Lung (tissue), 11 donors: ENCODE measurements at regions not wholly inside any gene's neighbourhood (a gene's known extent, or its start where the extent isn't known, plus 50 kb on each side); places are given as distances from the start of the nearest gene placed in this dataset.

Experiments
- ATAC-seq: fragments of 200-7000 bp; cut with Tn5 transposase; one replicate; pipeline ENCODE4 v1.9.1; 2020; ENCODE audit warnings: moderate number of reproducible peaks; ENCODE audit not compliant: insufficient read depth, low FRiP score
- DNase-seq, 3 donors: peaks; one replicate each; pipeline ENCODE4 v3.0.0-alpha.2; 2013 to 2017
- H3K27ac ChIP-seq, 2 donors: one replicate each; pipeline ENCODE4 v1.5.1; 2013; ENCODE audit warnings: mild to moderate bottlenecking in 2 of 2, moderate library complexity in 2 of 2, control low read depth in 1 of 2, inconsistent platforms in 1 of 2, low read depth in 1 of 2, low read length in 1 of 2
- H3K27me3 ChIP-seq, 3 donors: one replicate each; pipeline ENCODE4 v1.5.1; 2013; ENCODE audit warnings: low read length in 2 of 3; ENCODE audit not compliant: control insufficient read depth in 3 of 3, insufficient read depth in 3 of 3
- H3K36me3 ChIP-seq, 4 donors: one replicate each; pipeline ENCODE4 v1.5.1; 2013; ENCODE audit warnings: low read length in 4 of 4, mild to moderate bottlenecking in 1 of 4, moderate library complexity in 1 of 4; ENCODE audit not compliant: control insufficient read depth in 4 of 4, insufficient read depth in 4 of 4
- H3K4me1 ChIP-seq, 5 donors: one replicate each; pipeline ENCODE4 v1.5.1; 2013; ENCODE audit warnings: low read length in 5 of 5, mild to moderate bottlenecking in 2 of 5, moderate library complexity in 1 of 5; ENCODE audit not compliant: control insufficient read depth in 5 of 5, insufficient read depth in 5 of 5
- H3K4me3 ChIP-seq: one replicate; pipeline ENCODE4 v1.5.1; 2013; ENCODE audit warnings: mild to moderate bottlenecking, control low read depth, moderate library complexity
- H3K9ac ChIP-seq, 2 donors: one replicate each; pipeline ENCODE4 v1.5.1; 2013; ENCODE audit warnings: low read length in 2 of 2, control low read depth in 1 of 2; ENCODE audit not compliant: insufficient read depth in 1 of 2
- H3K9me3 ChIP-seq, 4 donors: one replicate each; pipeline ENCODE4 v1.5.1; 2013; ENCODE audit warnings: low read length in 3 of 4, mild to moderate bottlenecking in 1 of 4, moderate library complexity in 1 of 4; ENCODE audit not compliant: control insufficient read depth in 4 of 4, insufficient read depth in 3 of 4
- WGBS, 2 donors: extraction: QIAGEN DNeasy Blood & Tissue Kit; methylation state at CpG; one replicate each; pipeline ENCODE4 v1.1.7; 2013; 5-methylcytosine and 5-hydroxymethylcytosine counted together
- TF ChIP-seq, protein P1 (sequence below): IDR thresholded peaks from 2 replicates; pipeline ENCODE4 v1.5.1; 2012; ENCODE audit warnings: mild to moderate bottlenecking; ENCODE audit errors: control extremely low read depth, extremely low read depth
- donor health status: control.
- donor health status: control.
- donor health status: Bipolar disorder and iron deficiency.
- donor health status: healthy.
- donor health status: DM: yes; HTN: yes; CAD: no.

DNA sequence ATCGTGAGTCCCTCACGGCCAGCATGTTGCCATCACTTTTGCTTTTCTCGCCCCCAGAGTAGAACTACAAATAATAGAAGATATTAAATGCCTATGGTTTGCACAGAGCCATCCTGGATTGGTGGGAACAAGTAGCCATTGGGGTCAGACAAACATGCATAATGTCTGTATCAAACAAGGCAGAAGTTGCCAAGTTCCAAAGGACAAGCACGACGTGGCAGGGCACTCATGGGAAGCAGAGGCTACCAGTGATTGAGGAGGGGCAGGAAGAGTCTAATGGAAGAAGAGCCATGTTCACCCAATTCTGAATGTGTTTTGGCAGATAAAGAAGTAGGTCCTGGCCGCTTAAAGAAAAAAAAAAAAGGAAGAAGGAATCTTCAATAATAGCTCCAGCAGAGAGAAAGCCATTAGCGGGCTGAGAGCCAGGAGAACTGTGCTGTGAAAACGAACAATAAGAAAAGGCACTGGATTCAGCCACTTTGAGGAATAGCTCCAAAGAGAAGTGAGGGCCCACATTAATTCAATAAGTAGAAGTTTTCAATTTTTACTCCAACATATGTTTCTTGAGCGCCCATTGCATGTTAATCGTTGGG lies 153.7 kb upstream of the ADCY2 start:
- ATAC-seq (no peak), DNase-seq (peak; percentile 21 to 73 (median 38))
- TF ChIP-seq, protein P1, sequence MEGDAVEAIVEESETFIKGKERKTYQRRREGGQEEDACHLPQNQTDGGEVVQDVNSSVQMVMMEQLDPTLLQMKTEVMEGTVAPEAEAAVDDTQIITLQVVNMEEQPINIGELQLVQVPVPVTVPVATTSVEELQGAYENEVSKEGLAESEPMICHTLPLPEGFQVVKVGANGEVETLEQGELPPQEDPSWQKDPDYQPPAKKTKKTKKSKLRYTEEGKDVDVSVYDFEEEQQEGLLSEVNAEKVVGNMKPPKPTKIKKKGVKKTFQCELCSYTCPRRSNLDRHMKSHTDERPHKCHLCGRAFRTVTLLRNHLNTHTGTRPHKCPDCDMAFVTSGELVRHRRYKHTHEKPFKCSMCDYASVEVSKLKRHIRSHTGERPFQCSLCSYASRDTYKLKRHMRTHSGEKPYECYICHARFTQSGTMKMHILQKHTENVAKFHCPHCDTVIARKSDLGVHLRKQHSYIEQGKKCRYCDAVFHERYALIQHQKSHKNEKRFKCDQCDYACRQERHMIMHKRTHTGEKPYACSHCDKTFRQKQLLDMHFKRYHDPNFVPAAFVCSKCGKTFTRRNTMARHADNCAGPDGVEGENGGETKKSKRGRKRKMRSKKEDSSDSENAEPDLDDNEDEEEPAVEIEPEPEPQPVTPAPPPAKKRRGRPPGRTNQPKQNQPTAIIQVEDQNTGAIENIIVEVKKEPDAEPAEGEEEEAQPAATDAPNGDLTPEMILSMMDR, result no peak
- H3K4me1 ChIP-seq, result no peaks in the 10 kb centered on the region
- no peaks in the 10 kb centered on the region for H3K27me3 ChIP-seq
- H3K4me3 ChIP-seq, result no peak overlapping the region
- H3K36me3 ChIP-seq, result no peaks in the 10 kb centered on the region
- no peak overlapping the region for H3K27ac ChIP-seq
- H3K9me3 ChIP-seq, result no peaks in the 10 kb centered on the region
- H3K9ac ChIP-seq, result no peak overlapping the region
- WGBS, 2 donors, result 74 to 78% methylated on average over 10 of the region's 10 CpGs

DNA sequence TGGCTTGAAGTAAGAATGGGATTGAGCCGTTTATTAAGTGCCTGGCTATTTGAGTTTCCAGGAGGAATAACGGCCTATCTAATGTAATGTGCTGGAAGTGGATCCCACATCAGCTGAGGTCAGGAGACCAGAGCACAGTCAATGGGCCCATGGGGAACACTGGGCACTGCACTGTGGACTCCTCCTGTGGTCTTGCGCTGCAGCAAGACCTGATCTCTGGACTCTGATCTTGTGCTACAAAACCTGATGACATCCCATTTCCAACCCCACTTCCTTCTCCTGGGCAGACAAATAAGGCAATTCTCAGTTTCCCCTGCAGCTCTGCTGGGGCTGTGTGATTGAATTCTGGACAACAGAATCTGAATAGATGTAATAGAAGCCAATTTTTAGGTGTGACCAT lies 151.7 kb upstream of the ADCY2 start:
- H3K36me3 ChIP-seq, result no peaks in the 10 kb centered on the region
- DNase-seq, result no peak
- H3K27me3 ChIP-seq, result no peaks in the 10 kb centered on the region
- no peaks in the 10 kb centered on the region for H3K9me3 ChIP-seq
- H3K27ac ChIP-seq, result no peak overlapping the region
- WGBS, 2 donors, result 79 to 90% methylated on average over 3 of the region's 3 CpGs
- H3K4me3 ChIP-seq, result no peak overlapping the region
- no peak overlapping the region for H3K9ac ChIP-seq
- H3K4me1 ChIP-seq, result no peaks in the 10 kb centered on the region
- no peak for ATAC-seq
- TF ChIP-seq, protein P1, result no peak

DNA sequence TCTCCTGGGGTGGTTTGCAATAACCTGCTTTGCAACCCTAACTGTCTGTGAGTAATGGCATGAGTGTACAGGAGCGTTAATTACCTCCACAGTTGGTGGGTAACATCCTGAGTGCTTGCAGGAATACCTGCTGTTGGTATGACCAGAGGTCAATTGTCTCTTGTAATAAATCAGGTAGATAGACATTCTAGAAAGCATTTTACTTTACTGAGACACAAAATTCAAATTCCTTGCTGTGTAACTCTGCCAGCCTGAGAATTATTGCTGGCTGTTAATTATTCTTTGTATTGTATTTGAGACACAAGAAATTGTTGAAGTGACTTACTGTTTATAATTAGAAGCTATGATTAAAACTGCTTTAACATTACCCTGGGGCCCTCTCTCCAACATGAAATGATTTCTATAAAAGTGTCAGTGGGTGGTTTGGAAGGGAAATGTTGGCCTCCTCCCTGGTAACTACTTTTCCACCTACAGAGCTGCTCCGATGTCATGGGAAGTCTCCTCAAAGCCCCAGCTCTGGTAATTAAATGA lies 150.8 kb upstream of the ADCY2 start:
- 76 to 79% methylated on average over 2 of the region's 2 CpGs for WGBS, 2 donors
- DNase-seq (no peak), ATAC-seq (no peak)
- Histone ChIP-seq H3K4me1 (no peaks in the 10 kb centered on the region), H3K27me3 (no peaks in the 10 kb centered on the region), H3K36me3 (peaks cover 0 to 1% (median 0%) of the 10 kb centered on the region in 4 donors), H3K4me3 (no peak overlapping the region), H3K9me3 (no peaks in the 10 kb centered on the region), H3K27ac (no peak overlapping the region), H3K9ac (no peak overlapping the region)
- TF ChIP-seq, protein P1, result no peak

DNA sequence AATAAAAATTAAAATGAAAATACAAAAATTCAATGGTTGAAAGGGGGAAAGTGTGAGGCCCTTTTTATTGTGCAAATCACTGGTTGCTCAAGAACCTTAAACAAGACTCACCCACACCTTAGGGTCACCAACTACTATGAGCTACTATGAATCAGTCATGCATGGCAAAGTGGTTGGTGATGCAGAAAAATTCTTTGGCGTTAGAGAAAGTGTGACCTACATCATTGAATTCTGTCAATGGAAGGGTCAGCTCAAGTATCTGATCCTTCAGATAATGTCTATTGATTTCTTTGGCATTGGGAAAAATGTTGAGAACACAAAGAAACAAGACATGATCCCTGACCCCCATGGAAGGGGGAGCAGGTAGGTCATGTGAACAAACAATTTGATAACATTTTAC lies 149.7 kb upstream of the ADCY2 start:
- WGBS, 2 donors, result 77 to 86% methylated on average over 1 of the region's 1 CpG
- no peak for ATAC-seq
- H3K4me3 ChIP-seq, result no peak overlapping the region

More for the DNA sequence above, 149.7 kb upstream of the ADCY2 start:
- Histone ChIP-seq H3K9ac (no peak overlapping the region), H3K27ac (no peak overlapping the region), H3K27me3 (no peaks in the 10 kb centered on the region), H3K4me1 (no peaks in the 10 kb centered on the region), H3K36me3 (peaks cover 0 to 1% (median 0%) of the 10 kb centered on the region in 4 donors), H3K9me3 (no peaks in the 10 kb centered on the region)
- TF ChIP-seq, protein P1, result no peak
- no peak for DNase-seq
